HG02885 (cell line): ENCODE measurements at regions not wholly inside any gene's neighbourhood (a gene's known extent, or its start where the extent isn't known, plus 50 kb on each side); places are given as distances from the start of the nearest gene placed in this dataset.
A peak's percentile ranks its signal among the peaks of the same experiment; 100 is the strongest.

Experiments
- ATAC-seq: cut with Tn5 transposase; IDR thresholded peaks from one replicate; pipeline ENCODE4 v1.9.1; 2021; ENCODE audit warnings: mild to moderate bottlenecking; ENCODE audit not compliant: unreplicated experiment, poor library complexity

DNA sequence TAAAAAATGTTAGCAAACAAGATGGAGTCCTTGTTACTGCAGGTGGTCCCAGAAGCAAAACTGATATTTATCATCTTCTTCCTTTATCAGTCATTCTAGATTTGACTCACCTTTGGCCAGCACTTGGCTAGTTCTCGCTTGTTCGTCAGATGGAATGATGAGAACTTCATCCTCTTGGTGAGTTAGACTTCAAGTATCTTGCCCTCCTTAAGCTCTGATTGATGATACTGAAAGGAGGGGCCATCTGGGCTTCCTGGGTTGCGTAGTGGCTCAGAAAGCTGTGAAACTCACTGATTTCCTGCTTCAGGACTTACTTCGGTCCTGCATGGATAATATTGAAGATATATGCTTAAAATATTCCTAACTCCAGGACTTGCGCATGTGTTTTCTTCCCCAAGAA, 1248.2 kb upstream of the CDH9 start:
- ATAC-seq, result no peak

DNA sequence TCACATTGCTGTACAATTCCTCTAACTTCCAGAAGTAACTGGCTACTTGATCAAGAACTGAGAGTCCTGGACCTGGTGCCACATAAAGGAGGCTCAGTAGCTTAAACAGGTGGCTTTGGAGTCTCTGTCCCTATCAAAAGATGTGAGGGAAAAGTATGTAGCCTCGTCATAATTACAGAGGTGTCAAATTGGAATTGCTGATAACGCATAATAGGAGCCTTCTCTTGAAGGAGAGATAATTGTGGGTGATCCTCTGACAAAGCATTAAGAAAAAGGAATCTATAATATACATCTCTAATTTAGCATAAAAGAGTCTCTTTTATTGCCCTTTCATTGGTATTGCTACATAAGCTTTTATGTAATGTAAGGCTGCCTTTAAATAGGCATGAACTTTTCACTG, 1246.4 kb upstream of the CDH9 start:
- ATAC-seq, result no peak

GRCh38 chr5:28281351-28281750, 1243.0 kb upstream of the CDH9 start:
- ATAC-seq, result no peak

DNA sequence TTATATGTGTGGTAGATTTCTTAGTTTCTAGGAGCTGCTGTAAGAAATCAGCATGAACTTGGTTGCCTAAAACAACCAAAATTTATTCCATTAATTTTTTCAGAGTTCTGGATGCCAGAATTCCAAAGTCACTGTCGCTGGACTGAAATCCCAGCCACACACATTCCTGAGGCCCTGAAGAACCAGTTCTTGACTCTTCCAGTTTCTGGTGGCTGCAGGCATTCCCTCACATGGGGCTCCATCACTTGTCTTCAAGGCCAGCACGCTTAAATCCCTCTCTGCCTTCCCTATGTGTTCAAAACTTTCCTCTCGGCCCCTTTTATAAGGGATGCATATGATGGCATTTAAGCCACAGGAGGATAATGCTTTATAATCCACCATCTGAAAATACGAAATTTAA, 1237.5 kb upstream of the CDH9 start:
- no peak for ATAC-seq

DNA sequence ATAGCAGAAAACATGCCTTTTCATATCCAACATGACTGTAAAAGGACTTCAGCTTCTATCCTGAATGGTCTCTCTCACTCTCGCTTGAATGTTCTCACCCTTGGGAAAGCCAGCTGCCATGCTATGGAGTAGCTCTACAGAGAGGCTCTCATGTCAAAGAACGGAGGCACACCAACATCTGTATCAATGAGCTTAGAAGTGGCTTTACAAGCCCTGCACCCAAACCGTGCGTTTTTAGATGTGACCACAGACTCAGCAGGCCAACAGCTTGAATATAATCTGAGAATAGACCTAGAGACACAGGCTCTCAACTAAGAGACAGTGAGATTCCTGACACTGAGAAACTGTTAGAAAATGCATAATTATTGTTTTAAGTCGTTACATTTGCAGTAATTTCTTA, 1231.6 kb upstream of the CDH9 start:
- no peak for ATAC-seq

GRCh38 chr5:28265877-28266276, 1227.5 kb upstream of the CDH9 start:
- ATAC-seq, result no peak

DNA sequence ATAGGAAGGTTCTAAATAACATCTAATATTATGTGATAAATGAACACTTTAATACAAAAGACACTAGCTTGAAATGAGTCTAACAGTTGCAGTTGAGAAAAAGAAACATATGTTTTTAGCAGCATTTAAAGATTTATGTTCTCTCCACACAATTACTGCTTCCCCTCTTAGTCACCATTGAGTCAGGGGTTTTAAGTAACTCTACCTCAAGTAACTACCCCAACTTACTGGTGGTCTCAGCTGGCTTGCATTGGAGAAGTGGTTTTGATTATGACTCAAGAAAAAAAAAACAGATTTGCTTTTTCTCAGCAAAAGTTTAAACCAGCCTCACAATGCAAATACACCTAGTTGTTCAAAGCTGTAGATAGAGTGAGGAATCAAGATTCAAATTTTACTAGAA, 1216.5 kb upstream of the CDH9 start:
- no peak for ATAC-seq

GRCh38 chr5:28253431-28253830, 1215.0 kb upstream of the CDH9 start:
- ATAC-seq, result no peak

- ATAC-seq, result no peak
Measured at GRCh38 chr5:28249771-28250415, 1211.5 kb upstream of the CDH9 start.

DNA sequence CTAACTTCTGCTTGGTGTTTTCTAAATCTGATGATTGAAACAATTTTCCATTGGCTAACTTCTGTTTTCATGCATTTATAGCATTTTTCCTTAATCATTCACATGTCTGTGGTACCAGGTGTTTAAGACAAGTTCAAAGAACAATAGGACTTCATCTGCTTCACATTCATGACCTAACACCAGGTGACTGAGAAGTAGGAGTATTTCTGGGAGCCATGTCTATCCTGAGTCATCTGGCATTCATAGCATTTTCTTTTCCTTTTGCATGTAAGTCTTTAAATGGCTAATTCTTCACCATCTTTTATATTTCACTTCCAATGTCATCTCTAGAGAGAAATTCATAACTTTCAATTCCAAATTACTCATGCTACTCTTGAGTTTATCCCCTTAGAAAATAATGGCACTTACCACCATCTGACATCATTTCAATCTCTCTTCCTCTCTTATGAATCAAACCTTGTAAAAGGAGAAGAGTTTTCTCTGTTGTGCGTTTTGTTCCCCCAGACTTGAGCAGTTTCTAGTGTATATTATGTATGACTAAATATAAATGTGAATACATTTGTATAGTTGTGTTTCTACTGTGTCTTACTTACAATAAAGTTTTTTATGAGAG, 1196.1 kb upstream of the CDH9 start:
- ATAC-seq, result no peak

GRCh38 chr5:28226407-28226806, 1188.0 kb upstream of the CDH9 start:
- no peak for ATAC-seq

GRCh38 chr5:28219539-28219938, 1181.2 kb upstream of the CDH9 start:
- ATAC-seq, result no peak

- no peak for ATAC-seq
Measured at GRCh38 chr5:28217695-28218094, 1179.3 kb upstream of the CDH9 start.

- ATAC-seq, result peak; percentile 63
Measured at GRCh38 chr5:28216939-28217360, 1178.6 kb upstream of the CDH9 start.

- no peak for ATAC-seq
Measured at GRCh38 chr5:28215091-28215490, 1176.7 kb upstream of the CDH9 start.

- no peak for ATAC-seq
Measured at GRCh38 chr5:28214292-28214691, 1175.9 kb upstream of the CDH9 start.

GRCh38 chr5:28208356-28208755, 1170.0 kb upstream of the CDH9 start:
- no peak for ATAC-seq

DNA sequence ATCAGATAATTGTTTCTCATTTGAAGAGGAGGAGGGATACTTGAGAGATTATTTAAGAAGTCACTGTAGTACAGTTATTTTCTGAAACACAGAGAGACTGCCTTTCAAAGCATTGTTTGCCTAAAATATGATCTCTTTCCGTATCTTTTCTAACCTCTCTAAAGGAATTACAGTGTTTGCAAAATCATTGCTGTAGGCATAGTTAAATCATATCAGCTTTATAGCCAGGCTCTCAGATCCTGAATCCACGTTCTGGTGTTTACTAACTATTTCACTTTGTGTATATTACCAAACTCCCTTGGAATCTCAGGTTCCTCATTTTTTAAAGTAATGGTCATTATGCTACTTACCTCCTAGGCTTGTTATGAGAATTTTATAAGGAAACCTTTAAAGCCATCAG, 1151.6 kb upstream of the CDH9 start:
- ATAC-seq, result no peak

DNA sequence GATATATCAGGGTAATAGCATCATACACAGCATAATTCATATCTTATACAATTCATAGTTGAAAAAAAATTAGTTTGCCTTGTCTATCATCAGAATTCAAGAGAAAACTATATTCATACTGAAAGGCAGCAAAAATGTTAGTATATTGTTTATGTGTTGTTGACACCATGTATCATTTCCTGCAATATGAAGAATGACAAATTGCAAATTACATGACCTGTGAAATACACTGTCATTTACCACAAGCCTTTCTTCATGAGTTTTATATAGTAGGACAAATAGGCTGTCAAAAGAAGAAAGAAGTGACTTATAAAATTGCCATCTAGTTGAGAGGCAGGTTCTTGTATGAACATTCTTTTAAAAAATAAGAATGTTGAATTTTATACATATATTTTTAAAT, 1136.3 kb upstream of the CDH9 start:
- no peak for ATAC-seq

- no peak for ATAC-seq
Measured at GRCh38 chr5:28165096-28165495, 1126.7 kb upstream of the CDH9 start.

DNA sequence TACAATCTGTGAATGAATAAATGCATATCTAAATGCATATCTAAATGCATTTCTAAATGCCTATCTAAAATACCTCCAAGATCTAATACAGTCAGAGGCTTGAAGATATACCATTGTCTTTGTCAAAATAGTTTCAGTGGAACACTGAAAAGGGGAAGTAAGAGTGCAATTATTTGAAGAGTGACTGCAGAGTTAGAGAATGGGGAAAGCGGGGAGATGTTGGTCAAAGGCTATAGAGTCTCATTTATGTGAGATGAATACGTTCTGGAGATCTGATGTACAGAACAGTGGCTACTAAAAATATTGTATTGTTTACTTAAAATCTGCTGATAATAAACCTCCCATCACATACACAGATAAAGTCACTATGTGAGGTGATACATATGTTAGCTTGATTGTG, 1126.2 kb upstream of the CDH9 start:
- ATAC-seq, result no peak

DNA sequence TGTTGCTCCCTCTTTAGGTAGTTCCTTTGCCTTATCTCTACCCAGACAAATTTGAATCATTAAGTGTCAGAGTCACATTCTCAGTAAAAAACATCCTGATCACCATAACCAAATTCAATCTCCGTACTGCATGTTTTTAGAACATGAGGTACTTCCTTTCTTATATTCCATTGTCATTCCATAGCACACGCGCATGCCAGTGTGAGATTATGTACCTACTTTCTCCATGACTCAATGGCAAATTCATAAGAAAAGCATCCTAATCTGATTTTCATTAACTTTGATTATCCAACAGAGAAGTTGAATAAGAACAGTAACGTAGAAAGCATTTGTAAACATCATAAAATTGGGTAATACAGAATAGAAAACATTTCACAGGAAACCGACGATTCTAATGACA, 1118.6 kb upstream of the CDH9 start:
- ATAC-seq, result no peak
